HG02943 (cell line): ENCODE measurements at regions not wholly inside any gene's neighbourhood (a gene's known extent, or its start where the extent isn't known, plus 50 kb on each side); places are given as distances from the start of the nearest gene placed in this dataset.
"Not testable (repeated sequence)": the region's sequence is repeated elsewhere in the genome, so short reads cannot be mapped to it uniquely, and the experiment has no call there.

Experiments
- ATAC-seq: cut with Tn5 transposase; IDR thresholded peaks from one replicate; pipeline ENCODE4 v1.9.1; 2021; ENCODE audit warnings: mild to moderate bottlenecking, low read depth, moderate library complexity; ENCODE audit not compliant: unreplicated experiment

DNA sequence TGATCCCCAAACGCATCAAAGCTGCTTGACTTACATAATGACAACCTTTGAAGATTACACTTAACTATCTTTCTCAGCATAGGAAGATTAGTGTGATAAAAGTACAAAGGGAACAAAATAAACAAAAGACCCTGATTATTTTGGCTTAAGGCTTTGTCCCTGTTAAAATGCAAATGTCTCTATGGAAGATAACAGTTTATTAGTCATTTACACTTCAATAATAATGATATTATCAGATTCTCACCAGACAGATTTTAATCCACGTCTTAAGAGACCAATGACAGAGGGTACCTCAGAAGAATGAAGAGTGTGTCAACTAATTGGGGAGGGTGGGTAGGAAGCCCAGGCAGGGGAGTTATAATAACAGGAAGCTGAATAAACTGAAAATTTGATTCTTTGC, 510.4 kb upstream of the PTBP2 start:
- no peak for ATAC-seq

DNA sequence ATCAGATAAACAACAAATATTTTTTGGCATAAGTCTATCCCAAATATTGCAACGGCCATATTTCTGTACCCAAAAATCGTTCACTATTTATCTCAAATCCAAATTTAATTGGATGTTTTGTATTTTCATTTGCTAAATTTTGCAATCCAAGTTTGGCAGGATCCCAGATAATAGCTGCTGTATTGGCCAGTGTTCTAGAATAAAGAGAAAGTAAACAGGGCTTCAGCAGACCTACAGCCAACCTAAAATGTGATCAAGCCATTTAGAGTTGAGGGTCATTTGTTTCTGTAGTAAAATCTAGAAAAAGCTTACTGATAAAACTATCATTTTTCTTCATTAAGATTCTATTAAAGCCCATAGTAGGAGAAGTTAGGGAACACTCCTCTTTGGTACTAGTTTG, 506.6 kb upstream of the PTBP2 start:
- ATAC-seq = no peak

DNA sequence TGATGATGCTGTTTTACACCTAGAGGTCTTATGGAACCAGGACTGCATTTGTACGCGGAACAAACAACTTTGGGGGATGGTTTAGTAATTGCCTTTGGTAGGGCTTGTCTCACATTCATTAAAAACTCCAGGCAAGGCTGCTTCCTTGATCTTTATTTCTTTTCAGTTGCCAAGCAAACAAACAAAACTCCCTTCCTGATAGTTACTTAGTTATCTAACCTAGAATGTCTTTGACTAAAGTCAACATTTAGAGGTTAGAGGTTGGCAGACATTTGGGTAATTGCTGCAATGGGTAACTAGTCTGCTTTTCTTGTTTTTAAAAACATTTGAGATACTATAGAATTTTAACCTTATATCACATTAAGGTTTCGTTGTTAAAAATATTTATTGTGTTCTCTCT, 500.9 kb upstream of the PTBP2 start:
- ATAC-seq = no peak

DNA sequence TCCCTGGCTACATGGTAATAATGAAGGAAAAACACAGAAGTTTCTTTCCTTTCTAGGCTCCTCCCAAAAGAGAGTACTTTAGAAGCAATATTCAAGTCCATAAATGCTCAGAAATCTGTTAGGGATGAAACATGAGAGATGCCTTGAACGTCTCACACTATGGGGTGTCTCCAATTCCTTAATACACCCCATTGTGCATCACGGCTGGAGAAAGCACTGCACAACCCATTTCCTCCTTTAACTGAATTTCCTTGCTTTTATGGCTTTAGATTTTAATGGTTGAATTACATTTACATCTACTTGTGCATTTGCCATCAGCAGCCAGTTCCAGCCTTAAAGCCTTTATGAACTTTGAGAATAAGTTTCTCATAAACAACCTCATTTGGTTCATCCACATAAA, 498.9 kb upstream of the PTBP2 start:
- ATAC-seq = no peak

DNA sequence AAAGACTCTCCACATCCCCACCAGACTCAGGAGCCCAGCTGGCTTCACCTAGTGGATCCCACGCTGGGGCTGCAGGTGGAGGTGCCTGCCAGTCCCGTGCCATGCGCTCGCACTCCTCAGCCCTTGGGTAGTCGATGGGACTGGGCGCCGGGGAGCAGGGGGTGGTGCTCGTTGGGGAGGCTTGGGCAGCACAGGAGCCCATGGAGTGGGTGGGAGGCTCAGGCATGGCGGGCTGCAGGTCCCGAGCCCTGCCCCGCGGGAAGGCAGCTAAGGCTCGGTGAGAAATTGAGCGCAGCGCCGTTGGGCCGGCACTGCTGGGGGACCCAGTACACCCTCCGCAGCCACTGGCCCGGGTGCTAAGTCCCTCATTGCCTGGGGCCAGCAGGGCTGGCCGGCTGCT, 497.4 kb upstream of the PTBP2 start:
- ATAC-seq = not testable (repeated sequence)

DNA sequence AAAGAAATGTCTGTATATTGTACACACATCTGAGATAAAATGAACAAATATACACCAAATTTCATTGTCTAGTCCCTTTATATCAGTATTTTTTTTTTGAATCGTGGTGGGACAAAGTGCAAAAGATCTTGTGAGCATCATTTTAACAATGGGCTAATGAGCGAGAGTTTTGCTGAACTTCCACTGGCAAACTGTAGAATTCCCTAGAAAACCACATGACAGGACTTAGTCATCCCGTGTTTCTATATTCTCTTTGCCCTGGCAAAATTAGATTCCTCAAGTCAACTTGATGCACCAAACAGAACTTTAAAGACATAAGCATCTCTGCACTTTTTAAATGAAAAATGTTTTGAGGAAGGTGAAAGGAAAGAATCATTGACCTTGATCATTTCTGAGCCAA, 488.2 kb upstream of the PTBP2 start:
- ATAC-seq = no peak

DNA sequence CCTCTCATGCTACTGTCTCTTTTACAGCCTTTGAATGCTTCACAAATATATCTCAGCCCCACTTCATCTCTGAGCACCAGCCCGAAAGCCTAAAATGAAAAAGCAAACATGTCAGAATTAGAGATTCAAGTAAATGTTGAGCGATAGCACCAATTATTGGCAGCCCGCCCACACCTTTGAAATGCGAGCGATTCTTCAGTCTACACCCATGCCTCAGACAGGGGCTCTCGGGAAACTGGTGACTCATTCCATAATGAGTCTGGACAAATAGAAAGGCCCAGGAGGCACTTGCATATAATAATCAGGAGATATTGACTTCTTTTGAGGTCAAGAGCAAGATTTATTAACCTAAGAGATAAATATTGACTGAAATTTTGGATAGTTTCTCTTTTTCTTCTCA, 487.3 kb upstream of the PTBP2 start:
- no peak for ATAC-seq

DNA sequence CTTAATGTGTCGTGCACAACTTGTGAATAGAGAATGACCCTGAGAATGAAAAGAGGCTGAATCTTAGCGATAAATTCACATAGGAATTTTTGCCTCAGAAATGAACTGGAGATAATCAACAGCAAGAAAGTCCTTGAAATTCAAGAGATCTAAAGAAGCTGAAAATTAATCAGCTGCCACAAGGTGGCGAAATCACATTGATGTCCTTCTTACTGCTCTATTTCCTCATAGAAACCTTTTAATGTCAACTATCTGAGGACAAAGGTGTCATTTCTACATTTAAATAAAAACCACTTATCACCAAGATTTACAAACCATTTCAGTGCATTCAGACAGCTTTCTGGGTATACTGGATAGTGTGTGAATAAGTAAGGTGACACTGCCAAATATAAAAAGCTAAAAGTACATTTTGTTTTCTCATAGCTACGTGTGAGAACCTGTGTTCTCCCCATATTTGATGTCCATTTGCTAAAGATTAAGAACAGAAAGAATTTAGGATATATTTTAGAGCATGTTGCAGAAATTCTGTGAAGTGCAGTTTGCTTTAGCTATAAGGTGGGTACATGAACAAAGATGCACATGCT, 485.3 kb upstream of the PTBP2 start:
- no peak for ATAC-seq

DNA sequence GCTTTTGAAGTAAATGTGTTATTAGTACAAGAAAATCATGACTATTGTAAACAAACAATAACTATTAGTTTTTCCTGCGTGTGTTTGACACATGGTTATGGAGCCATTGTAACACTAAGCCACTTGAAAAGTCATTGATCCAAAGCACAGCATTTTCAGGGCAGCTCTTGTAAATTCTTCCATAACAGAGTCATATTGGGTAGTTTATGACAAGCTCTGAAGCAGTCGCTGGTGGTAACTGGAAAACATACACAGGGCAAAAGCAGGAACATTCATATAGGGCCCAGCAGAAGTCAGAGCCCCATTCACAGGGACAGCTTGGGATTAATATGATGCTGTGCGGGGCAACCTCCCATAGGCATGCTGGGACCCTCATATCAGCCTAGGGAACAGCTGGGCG, 483.2 kb upstream of the PTBP2 start:
- ATAC-seq = no peak

DNA sequence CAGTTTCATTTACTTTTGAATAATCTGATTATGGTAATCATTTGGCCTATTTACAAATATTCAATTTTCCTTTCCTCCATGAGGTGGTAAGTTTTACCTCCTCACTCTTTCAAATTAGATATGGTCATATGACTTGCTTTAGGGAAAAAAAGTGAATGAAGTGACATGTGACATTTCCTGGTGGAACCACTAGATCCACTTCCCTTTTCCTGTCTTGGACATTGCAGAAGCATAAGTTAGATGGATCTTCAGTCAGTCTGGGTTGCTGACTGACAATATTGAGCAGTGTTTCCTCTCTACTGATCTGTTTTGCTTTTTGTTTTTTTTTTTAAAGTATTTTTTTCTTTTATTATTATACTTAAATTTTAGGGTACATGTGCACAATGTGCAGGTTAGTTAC, 481.1 kb upstream of the PTBP2 start:
- no peak for ATAC-seq

DNA sequence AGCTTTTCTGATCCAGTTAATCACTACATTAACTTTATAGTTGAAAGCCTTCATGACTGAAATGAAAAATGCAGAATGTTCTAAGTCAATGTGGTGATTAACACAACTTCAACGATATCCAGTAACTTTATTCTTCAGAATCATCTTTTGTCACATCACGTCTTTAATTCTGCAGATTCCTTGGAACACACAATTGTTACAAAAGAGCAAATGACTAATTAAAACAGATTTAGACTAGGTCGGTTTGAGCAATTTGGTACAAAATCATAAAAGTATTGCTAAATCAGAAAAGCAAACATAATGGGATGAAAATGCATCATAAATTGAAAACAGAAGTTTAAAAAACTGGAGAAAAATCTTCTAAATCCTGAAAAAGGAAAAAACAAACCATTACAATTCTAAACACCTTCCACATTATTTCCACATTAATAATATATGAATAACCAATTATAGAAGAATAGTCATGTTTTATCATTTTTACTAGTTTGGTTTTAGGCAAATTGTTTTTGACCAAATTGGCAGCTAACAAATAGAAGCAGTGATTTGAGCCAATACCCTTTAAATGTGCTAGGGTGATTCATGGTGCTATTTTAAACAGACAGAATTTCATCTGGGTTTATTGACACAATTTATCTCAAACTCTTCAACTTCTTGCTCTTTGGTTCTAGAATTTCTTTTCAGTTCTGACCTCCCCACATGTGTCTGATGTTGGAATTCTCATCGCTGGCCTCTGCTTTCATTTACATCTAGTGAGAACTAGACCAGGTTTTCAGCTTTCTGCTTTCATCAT, 468.1 kb upstream of the PTBP2 start:
- no peak for ATAC-seq

DNA sequence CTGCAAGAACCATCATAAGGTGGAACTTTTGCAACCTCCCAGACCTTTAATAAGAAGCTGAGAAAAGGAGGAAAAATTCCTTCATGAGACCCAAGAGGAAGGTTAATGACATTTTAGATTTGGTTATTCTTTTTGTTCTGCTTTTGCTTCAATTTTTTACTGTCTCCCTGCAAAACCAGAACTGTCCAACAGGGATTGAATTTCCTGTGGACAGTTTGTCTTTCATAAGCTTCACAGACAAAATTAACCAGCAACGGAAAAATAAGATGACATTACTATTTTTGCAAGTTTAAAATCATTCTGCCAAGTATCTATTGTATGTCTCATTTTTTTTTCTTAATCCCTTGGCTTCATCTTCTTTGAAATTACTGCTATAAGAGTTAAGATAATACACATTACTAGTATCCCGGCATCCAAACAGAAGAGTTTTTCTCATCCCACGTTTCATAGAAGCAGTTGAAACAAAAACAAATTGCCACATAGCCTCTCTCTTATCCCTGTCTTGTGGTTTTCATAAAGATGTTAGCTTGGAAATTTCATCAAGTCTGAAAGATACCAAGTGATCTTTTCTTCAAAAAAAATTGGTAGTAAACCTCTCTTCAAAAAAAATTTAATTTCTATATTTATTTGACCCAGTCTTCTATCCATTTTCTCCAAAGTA, 465.3 kb upstream of the PTBP2 start:
- no peak for ATAC-seq

DNA sequence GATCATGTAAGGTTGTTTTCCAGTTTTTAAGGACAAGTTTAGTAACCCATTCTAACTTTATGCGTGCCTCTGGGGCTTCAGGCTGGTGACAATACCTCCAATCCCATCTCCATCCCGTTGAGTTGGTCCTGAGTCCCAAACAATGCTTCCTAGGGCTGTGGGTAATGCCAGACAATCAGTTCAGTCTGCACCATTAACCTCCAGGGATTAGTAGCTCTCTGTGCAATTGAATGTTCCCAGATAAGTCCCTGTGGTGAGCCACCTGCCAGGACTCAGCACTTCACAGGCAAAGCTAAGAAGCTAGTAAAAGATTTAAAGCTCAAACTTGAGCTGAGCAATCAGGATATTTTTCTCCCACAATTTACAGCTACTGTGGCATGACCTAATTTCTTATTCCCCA, 462.2 kb upstream of the PTBP2 start:
- ATAC-seq = no peak

DNA sequence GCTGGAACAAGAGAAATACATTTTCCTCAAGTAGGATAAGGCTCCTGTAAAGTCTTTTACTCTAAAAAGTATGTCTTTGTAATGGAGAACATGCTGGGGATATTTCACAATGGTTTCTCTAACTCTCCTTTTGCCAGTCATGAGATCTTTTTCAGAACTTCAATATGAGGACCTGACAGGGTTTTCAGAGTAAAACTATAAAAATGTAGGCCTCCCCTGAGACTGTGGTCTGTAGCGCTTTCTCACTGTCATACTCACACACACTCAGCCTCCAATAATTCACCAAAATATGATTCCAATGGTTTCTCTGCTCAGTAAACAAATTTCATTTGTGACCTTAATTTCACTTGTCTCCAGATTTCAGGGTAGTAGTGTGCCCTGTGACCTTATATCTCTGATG, 440.1 kb upstream of the PTBP2 start:
- no peak for ATAC-seq

DNA sequence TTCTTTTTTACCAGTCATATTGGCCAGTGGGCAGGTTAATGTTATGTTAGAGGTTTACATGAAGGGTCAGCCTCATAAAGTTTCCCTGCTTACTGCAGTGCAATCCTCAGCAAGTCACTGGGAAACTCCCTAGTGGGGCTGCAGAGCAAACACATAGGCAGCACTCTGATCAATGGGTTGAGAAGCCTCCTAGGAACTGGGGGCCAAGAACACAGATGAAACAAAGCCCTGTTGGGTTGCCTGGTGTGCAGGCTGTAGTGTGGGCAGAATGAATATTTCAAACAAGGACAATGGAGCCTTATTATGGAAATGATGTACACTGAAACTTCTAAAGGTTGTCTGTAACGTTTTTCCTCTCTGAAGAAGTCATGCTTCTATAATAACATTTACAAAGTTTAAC, 431.6 kb upstream of the PTBP2 start:
- no peak for ATAC-seq

DNA sequence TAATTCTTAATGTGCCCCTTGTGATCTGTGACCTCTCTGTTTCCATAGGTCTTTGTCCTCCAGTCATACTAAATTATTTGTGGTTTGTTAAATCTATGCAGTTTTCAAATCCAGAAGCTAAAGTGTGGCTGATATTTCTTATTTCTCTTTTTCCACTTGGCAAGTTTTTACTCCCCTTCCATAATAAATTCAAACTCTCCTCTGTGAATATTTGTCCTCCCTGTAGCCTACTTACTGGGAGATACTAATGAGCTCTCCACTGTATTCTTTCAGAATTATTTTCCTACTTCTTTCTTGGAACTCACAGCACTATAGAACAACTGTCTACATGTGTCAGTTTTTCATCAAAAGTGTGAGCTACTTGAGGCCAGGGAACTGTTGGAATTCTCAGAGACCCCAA, 430.8 kb upstream of the PTBP2 start:
- ATAC-seq = no peak

DNA sequence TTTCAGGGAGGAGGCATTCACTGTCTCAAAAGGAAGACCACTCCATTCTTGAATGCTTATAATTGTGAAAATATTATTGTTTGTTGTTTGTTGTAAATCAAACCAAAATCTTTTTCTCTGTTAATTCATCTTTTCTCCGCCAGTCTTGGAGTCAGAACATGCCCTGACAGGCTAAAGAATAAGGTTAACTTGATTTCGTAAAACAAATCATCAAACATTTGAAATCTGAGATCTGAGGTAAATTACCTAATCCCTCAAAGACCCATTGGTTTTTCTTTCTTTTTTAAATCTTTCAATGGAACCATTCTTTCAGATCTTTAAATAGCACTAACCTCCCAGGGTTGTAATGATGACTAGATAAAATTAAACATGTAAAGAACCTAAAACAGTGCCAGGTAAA, 430.1 kb upstream of the PTBP2 start:
- ATAC-seq = no peak

DNA sequence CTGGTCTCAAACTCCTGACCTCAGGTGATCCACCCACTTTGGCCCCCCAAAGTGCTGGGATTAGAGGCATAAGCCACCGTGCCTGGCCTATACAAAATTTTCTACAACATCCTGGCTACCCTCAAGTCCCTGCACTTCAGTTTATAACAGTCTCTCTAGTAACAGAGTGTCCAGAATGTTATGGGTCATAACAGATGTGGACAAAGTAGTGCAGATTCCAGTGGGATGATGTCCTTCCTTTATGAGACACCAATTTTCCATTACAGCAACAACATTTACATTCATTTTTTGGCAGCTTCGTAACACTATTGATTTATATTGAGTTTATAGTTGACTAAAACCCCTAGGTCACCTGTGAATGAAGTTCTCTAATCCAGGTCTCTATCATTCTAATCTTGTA, 429.4 kb upstream of the PTBP2 start:
- no peak for ATAC-seq

DNA sequence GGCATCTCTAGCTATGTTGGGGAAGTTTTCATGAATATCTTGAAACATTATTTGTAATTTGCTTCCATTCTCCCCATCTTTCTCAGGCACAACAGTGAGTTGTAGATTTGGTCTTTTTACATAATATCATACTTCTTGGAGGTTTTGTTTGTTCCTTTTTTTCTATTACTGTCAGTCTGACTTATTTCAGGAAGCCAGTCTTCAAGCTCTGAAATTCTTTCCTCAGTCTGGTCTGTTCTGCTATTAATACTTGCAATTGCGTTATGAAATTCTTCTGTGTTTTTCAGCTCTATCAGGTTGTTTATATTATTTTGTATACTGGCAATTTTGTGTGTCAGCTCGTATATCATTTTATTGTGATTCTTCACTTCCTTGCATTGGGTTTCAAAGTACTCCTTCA, 424.6 kb upstream of the PTBP2 start:
- no peak for ATAC-seq

DNA sequence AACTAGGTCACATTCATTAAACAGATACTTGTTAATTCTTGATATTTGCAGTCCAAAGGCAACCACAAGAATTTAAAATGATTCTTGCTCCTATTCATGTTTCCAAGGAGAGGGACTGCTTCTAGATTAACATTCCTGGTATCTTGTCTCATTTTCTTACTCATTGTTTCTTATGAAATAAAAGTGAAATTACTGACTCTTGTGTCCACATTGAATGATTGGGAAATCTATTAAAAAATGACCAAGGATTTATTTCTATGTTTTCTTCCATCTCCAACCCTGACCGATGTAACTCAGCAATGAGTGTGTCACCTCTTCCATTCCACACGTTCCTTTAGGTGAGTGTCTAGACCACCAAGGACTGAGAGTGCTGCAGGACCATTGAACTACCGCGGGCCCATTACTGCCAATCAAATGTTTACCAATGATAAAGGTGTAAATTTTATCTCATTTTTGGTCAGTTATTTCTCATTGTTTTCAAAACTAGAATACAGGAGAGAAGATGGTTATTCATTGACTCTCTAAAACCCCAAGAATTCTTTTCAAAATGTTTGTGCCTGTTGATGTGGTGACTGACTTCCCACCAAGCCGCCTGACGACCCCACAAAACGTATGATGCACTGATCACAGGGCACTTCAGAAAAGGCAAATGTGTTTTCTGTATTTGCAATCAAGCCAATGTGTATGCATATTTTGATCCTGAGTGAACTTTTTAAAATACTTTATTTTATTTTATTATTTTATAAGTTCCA, 414.6 kb upstream of the PTBP2 start:
- no peak for ATAC-seq

DNA sequence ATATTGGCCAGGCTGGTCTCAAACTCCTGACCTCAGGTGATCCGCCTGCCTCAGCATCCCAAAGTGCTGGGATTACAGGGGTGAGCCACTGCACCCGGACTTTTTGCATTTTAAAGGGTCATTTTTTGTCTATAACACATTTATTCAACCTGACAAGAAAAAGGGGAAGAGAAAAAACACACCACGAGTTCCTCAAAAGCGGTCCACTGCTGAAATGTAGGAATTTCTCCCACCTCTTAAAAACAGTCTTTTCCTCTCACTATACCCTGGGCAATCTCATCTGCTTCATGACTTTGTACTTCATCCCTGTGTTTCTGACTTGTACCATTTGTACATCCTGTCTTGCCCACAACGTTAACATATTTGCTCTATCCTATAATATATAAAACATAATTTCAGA, 413.3 kb upstream of the PTBP2 start:
- ATAC-seq = no peak
